K562 (cell line): ENCODE measurements at regions not wholly inside any gene's neighbourhood (a gene's known extent, or its start where the extent isn't known, plus 50 kb on each side); places are given as distances from the start of the nearest gene placed in this dataset.

ENCODE experiments used
- ATAC-seq: fragments of 200-7000 bp; cut with Tn5 transposase; 3 replicates; pipeline ENCODE4 v1.9.1; 2020; ENCODE audit warnings: moderate library complexity
- BruUV-seq: library from RNA; stranded (reverse); fragments of 400-500 nt; replicated peaks from 2 replicates; lab custom pipeline; 2021; lab: Mats Ljungman, UMichigan
- CTCF ChIA-PET: fragments of 300-600 bp; formaldehyde crosslinking; extraction: SDS; loops from one replicate; lab custom pipeline; 2021; ENCODE audit warnings: low intra/inter-chr PET ratio; lab: Yijun Ruan, JAX
- POLR2A ChIA-PET: fragments of 300-600, 350-650 bp; sonication (Branson Sonifier 250); formaldehyde crosslinking; extraction: SDS; loops from one replicate; lab custom pipeline; 2021; ENCODE audit warnings: antibody characterized with exemption, inconsistent platforms; lab: Yijun Ruan, JAX
- DNase-seq, 4 experiments: peaks; one replicate each; pipeline versions ENCODE4 v3.0.0 to v3.0.0-alpha.2; 2011 to 2018; ENCODE audit warnings: low spot score in 3 of 4, mixed read lengths in 3 of 4; ENCODE audit errors: extremely low read depth in 1 of 4
- FAIRE-seq: peaks from 2 replicates; lab custom pipeline; 2011; peaks lifted over from hg19 to GRCh38; lab: Jason Lieb, UNC
- H2AFZ ChIP-seq: 2 replicates; pipeline ENCODE4 v1.6.0; 2011; ENCODE audit warnings: low read depth, low read length, control low read depth, inconsistent platforms
- H3K27ac ChIP-seq: fragments of 200-600 bp; 3 replicates; pipeline ENCODE4 v1.8.0; 2011; ENCODE audit warnings: low read depth, mild to moderate bottlenecking, control low read depth, inconsistent platforms, low read length, moderate library complexity, mixed read lengths; ENCODE audit errors: extremely low read depth
- H3K27me3 ChIP-seq, 2 experiments: fragments of 300-600 bp in 1 of 2; 2 replicates in 1 of 2; 3 replicates in 1 of 2; pipeline versions ENCODE4 v1.6.0 to v1.8.0; 2011; ENCODE audit warnings: inconsistent platforms in 2 of 2, low read length in 2 of 2, mild to moderate bottlenecking in 1 of 2, mixed read lengths in 1 of 2, moderate library complexity in 1 of 2; ENCODE audit not compliant: control insufficient read depth in 2 of 2, insufficient read depth in 2 of 2
- H3K36me3 ChIP-seq: fragments of 300-600 bp; 3 replicates; pipeline ENCODE4 v1.8.0; 2011; ENCODE audit warnings: mild to moderate bottlenecking, low read length, inconsistent platforms; ENCODE audit not compliant: control insufficient read depth, insufficient read depth
- H3K4me1 ChIP-seq, 2 experiments: fragments of 200-600 bp in 1 of 2; replicated peaks in 1 of 2; 2 replicates in 1 of 2; 3 replicates in 1 of 2; pipeline versions ENCODE4 v1.5.1 to v1.8.0; 2011; ENCODE audit warnings: inconsistent platforms in 2 of 2, low read length in 2 of 2, mild to moderate bottlenecking in 1 of 2, mixed read lengths in 1 of 2, moderate library complexity in 1 of 2; ENCODE audit not compliant: control insufficient read depth in 2 of 2, insufficient read depth in 2 of 2
- H3K4me2 ChIP-seq: 2 replicates; pipeline ENCODE4 v1.6.1; 2011; ENCODE audit warnings: low read length, control low read depth, inconsistent platforms, mixed read lengths; ENCODE audit not compliant: insufficient read depth
- H3K4me3 ChIP-seq: fragments of 200-600 bp; sonication (generic), shearing (Covaris generic); 2 replicates; pipeline ENCODE4 v1.5.1; 2016; ENCODE audit warnings: control low read depth, inconsistent platforms
- H3K79me2 ChIP-seq: fragments of 200-600 bp; 3 replicates; pipeline ENCODE4 v1.8.0; 2011; ENCODE audit warnings: low read length, inconsistent platforms; ENCODE audit not compliant: control insufficient read depth, insufficient read depth
- H3K9ac ChIP-seq, 2 experiments: 2 replicates each; pipeline versions ENCODE4 v1.6.0 to v1.6.1; 2011; ENCODE audit warnings: low read depth in 2 of 2, low read length in 2 of 2, control low read depth in 1 of 2, inconsistent platforms in 1 of 2, mild to moderate bottlenecking in 1 of 2, mixed read lengths in 1 of 2; ENCODE audit not compliant: insufficient read depth in 1 of 2
- H3K9me1 ChIP-seq: one replicate; pipeline ENCODE4 v1.6.0; 2011; ENCODE audit warnings: inconsistent platforms, mild to moderate bottlenecking, low read length, moderate library complexity; ENCODE audit not compliant: control insufficient read depth, insufficient read depth
- H3K9me3 ChIP-seq: replicated peaks from 2 replicates; pipeline ENCODE4 v1.5.1; 2011; ENCODE audit warnings: low read depth, low read length, inconsistent platforms; ENCODE audit not compliant: control insufficient read depth, insufficient read depth
- H4K20me1 ChIP-seq: replicated peaks from 2 replicates; pipeline ENCODE4 v1.6.1; 2011; ENCODE audit warnings: low read length, inconsistent platforms, mixed read lengths; ENCODE audit not compliant: control insufficient read depth, insufficient read depth
- CBFB ChIP-seq: sonication (generic); formaldehyde crosslinking; IDR thresholded peaks from 2 replicates; pipeline ENCODE4 v1.4.0; 2020; ENCODE audit warnings: mild to moderate bottlenecking, missing genetic modification reagents
- ERF ChIP-seq: fragments of 450-650 bp; formaldehyde crosslinking; IDR thresholded peaks from 2 replicates; pipeline ENCODE4 v1.4.0; 2020; ENCODE audit warnings: mild to moderate bottlenecking, mixed read lengths
- NFRKB ChIP-seq: fragments of 450-650 bp; IDR thresholded peaks from 2 replicates; pipeline ENCODE4 v1.6.1; 2016; ENCODE audit warnings: low read depth
- PML ChIP-seq: IDR thresholded peaks from 2 replicates; pipeline ENCODE4 v1.6.1; 2012; ENCODE audit warnings: low read length, inconsistent platforms
- RFX5 ChIP-seq: IDR thresholded peaks from 2 replicates; pipeline ENCODE4 v1.6.1; 2011; ENCODE audit warnings: low read depth, mild to moderate bottlenecking, improper control_type of control experiment, low read length
- SMAD1 ChIP-seq: fragments of 150-350 bp; IDR thresholded peaks from 2 replicates; pipeline ENCODE4 v1.6.1; 2014; ENCODE audit warnings: low read length, low read depth; ENCODE audit not compliant: partially characterized antibody
- SMAD2 ChIP-seq: fragments of 150-350 bp; IDR thresholded peaks from 2 replicates; pipeline ENCODE4 v1.6.1; 2014; ENCODE audit warnings: low read depth, mild to moderate bottlenecking, low read length
- ZNF253 ChIP-seq: fragments of 250-450 bp; sonication (Bioruptor Pico); conservative IDR thresholded peaks from 2 replicates; pipeline ENCODE4 v1.6.1; 2021; ENCODE audit warnings: mild to moderate bottlenecking
- WGBS: fragments of 100-300 bp; shearing (Covaris generic); methylation state at CpG from one replicate; pipeline ENCODE4 v1.1.6; 2016; ENCODE audit warnings: low coverage, mixed read lengths; ENCODE audit not compliant: insufficient coverage; ENCODE audit errors: missing lambda C conversion rate; 5-methylcytosine and 5-hydroxymethylcytosine counted together
- in situ Hi-C: fragments of 300-500 bp; cut with MboI; formaldehyde crosslinking; loops from 4 replicates; pipeline ENCODE4 v1.15.0; 2018; ENCODE audit warnings: inconsistent platforms, mixed read lengths
- intact Hi-C: fragments of 100-400 bp; cut with micrococcal nuclease; formaldehyde crosslinking; loops from 2 replicates; pipeline ENCODE4 v1.14.2; 2022

DNA sequence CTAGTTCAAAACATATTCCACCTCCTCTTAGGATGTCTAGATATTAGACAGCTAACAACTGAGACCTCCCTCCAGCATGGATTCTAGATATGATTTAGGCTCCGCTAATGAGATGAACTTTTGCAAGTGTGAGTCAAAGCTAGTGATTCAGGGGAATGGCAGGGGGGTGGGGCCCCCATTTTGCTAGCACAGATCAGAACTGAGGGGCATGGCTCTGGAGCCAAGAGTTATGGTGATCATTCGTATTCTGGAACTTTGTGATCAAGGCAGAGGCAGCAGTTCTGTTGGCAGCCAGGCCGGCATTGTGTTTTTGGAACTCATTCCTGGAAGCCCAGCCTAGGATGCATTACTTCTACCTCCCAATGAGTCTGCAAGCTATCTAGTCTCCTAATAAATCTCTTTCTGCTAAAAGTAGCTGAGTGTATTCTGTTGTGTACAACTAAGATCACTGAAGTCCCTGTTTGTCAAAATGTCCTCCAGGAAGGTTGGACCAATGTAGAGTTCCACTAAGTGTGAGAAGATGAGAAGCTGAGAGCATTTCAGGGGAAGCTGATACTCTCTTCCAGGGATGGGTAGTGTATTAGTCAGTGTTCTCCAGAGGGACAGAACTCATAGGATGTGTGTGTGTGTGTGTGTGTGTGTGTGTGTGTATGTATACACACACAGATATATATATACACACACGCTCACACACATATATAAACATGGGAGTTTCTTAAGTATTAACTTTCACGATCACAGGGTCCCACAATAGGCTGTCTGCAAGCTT, 312.7 kb downstream of the TLE3 start:
- in situ Hi-C loops (no loop called here), intact Hi-C loops (no loop called here)
- no peaks in the 10 kb centered on the region for H3K9me3 ChIP-seq
- no peak for TF ChIP-seq SMAD2
- no peak for TF ChIP-seq NFRKB
- TF ChIP-seq PML, result no peak
- no peak for TF ChIP-seq ZNF253 (CRISPR knock-in tag)
- no peak overlapping the region for H3K4me2 ChIP-seq
- 1% methylated on average over 5 of the region's 5 CpGs for WGBS
- BruUV-seq, result no TSS peak
- H3K4me1 ChIP-seq, result no peaks in the 10 kb centered on the region
- H3K36me3 ChIP-seq, result no peaks in the 10 kb centered on the region
- no peaks in the 10 kb centered on the region; the same call in 1 of the 2 replicates for H4K20me1 ChIP-seq
- peaks cover 2 to 6% of the 10 kb centered on the region in 2 experiments; a peak in 2 of 5 replicates for H3K27me3 ChIP-seq
- H3K79me2 ChIP-seq, result no peaks in the 10 kb centered on the region
- no peaks in the 10 kb centered on the region for H3K9me1 ChIP-seq
- FAIRE-seq (no peak), ATAC-seq (no peak), DNase-seq (no peak)
- no peak overlapping the region for H3K27ac ChIP-seq
- ChIA-PET CTCF (no interaction called here), POLR2A (no interaction called here)
- no peak overlapping the region for H3K9ac ChIP-seq
- H2AFZ ChIP-seq, result no peak overlapping the region
- no peak overlapping the region for H3K4me3 ChIP-seq

DNA sequence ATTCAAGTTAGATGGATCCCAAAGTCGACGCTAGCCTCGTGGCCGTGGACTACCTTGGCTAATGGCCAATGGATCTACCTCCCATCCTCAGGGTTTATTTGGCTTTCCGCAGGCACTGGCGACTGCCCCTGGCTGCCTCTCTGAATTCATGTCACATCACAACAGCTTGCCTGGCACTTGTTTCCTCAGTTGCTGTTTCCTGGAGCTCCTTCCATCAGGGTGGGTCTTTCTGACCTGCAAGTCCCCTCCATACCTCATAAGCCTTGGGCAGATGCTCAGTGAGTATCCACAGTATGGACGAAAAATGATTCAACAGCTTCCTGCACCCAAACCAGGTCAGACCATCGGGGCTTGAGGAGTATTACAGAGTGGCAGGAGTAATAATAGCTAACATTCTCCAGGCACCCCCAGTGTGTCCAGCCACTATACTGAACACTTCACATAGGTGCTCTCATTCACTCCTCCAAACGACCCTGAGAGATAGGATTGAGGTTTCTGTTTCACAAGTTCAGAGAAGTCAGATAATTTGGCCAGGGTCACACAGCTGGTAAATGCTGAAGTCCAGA, 311.5 kb downstream of the TLE3 start:
- peaks cover 0 to 12% of the 10 kb centered on the region in 2 experiments; a peak in 1 of 5 replicates for H3K27me3 ChIP-seq
- H3K79me2 ChIP-seq, result no peaks in the 10 kb centered on the region
- H3K4me3 ChIP-seq, result no peak overlapping the region
- no peak for DNase-seq
- H4K20me1 ChIP-seq, result no peaks in the 10 kb centered on the region; the same call in 1 of the 2 replicates
- 0% methylated on average over 9 of the region's 9 CpGs for WGBS
- no peak overlapping the region for H3K9ac ChIP-seq
- no peak for ATAC-seq
- H3K9me1 ChIP-seq, result no peaks in the 10 kb centered on the region
- no peak for FAIRE-seq
- H2AFZ ChIP-seq, result no peak overlapping the region
- H3K4me1 ChIP-seq, result no peaks in the 10 kb centered on the region
- H3K36me3 ChIP-seq, result no peaks in the 10 kb centered on the region
- ChIA-PET CTCF (no interaction called here), POLR2A (interaction anchor here (0.6 kb wide), 1 partner anchor 15 kb away, joined by 3 read pairs; no protein-coding TSS in a partner anchor)
- TF ChIP-seq ERF, result no peak
- no peak for TF ChIP-seq RFX5
- no peak for TF ChIP-seq SMAD1
- TF ChIP-seq CBFB, result no peak
- no peak overlapping the region for H3K27ac ChIP-seq
- H3K9me3 ChIP-seq, result no peaks in the 10 kb centered on the region
- no TSS peak for BruUV-seq
- intact Hi-C loops (no loop called here), in situ Hi-C loops (no loop called here)
- H3K4me2 ChIP-seq, result no peak overlapping the region
